ENCODE measurements at regions not wholly inside any gene's neighbourhood (a gene's known extent, or its start where the extent isn't known, plus 50 kb on each side); places are given as distances from the start of the nearest gene placed in this dataset.

- intact Hi-C loops (cut with micrococcal nuclease; ENCODE audit: unreplicated experiment) = no loop called here
Measured at GRCh38 chr7:84847790-84848189, 339.1 kb downstream of the SEMA3D start.

DNA sequence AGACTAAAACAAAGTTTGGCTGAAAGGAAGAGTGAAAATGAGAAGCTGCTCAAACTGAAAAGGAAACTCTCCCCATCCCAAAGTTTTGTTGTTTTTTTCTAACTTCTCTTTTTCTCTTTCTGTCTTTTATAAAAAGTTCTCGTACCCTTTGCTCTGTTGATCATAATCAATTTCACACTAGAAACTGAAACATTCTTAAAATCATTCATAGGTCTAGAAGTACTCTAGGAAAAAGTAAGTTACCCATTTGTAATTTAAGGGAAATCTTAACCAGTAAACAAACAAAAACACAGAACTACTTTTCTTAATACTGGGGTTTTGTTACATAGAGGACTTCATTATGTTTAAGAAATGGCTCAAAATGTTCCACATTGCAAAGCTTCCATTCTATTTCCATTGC lies 339.8 kb downstream of the SEMA3D start:
- no peaks in the 10 kb centered on the region for H3K79me2 ChIP-seq (ENCODE audit: insufficient read depth, low read depth, low read length)
- CTCF ChIA-PET (ENCODE audit: unreplicated experiment) = no interaction called here
- no peaks in the 10 kb centered on the region for H3K9me3 ChIP-seq (ENCODE audit: low read length)
- H2AFZ ChIP-seq (ENCODE audit: low read length) = no peak overlapping the region
- no peaks in the 10 kb centered on the region for H3K9me2 ChIP-seq (ENCODE audit: insufficient read depth, low read length)
- no peak overlapping the region for H3K4me3 ChIP-seq (ENCODE audit: low read depth, low read length, poor library complexity, severe bottlenecking)
- intact Hi-C loops (cut with micrococcal nuclease; ENCODE audit: unreplicated experiment) = no loop called here
- POLR2A ChIA-PET = interaction anchor here (0.7 kb wide), 1 partner anchor 1985 kb away, joined by 3 read pairs; no protein-coding TSS in a partner anchor
- H3K4me1 ChIP-seq (ENCODE audit: insufficient read depth, low read length, poor library complexity, severe bottlenecking) = no peaks in the 10 kb centered on the region
- no peak for TF ChIP-seq EZH2phosphoT487 (IDR thresholded peaks at IDR 0.05; ENCODE audit: borderline replicate concordance, low read depth, low read length)
- TF ChIP-seq, protein P1, sequence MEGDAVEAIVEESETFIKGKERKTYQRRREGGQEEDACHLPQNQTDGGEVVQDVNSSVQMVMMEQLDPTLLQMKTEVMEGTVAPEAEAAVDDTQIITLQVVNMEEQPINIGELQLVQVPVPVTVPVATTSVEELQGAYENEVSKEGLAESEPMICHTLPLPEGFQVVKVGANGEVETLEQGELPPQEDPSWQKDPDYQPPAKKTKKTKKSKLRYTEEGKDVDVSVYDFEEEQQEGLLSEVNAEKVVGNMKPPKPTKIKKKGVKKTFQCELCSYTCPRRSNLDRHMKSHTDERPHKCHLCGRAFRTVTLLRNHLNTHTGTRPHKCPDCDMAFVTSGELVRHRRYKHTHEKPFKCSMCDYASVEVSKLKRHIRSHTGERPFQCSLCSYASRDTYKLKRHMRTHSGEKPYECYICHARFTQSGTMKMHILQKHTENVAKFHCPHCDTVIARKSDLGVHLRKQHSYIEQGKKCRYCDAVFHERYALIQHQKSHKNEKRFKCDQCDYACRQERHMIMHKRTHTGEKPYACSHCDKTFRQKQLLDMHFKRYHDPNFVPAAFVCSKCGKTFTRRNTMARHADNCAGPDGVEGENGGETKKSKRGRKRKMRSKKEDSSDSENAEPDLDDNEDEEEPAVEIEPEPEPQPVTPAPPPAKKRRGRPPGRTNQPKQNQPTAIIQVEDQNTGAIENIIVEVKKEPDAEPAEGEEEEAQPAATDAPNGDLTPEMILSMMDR (conservative IDR thresholded peaks at IDR 0.05; ENCODE audit: low read length) = no peak
- no peak overlapping the region for H3K27ac ChIP-seq (ENCODE audit: low read depth, low read length, poor library complexity, severe bottlenecking)
- no peak overlapping the region for H3K4me2 ChIP-seq (ENCODE audit: low read length)
- H3K36me3 ChIP-seq (ENCODE audit: insufficient read depth, low read length) = no peaks in the 10 kb centered on the region
- H4K20me1 ChIP-seq (ENCODE audit: insufficient read depth, low read length) = no peaks in the 10 kb centered on the region
- DNase-seq (ENCODE audit: low spot score) = no peak
- BruUV-seq (replicated peaks) = no TSS peak

More at GRCh38 chr7:84847790-84848189, 339.1 kb downstream of the SEMA3D start:
- Histone ChIP-seq H3K9me2 (ENCODE audit: insufficient read depth, low read length) (no peaks in the 10 kb centered on the region), H3K4me1 (ENCODE audit: insufficient read depth, low read length, poor library complexity, severe bottlenecking) (no peaks in the 10 kb centered on the region), H3K4me2 (ENCODE audit: low read length) (no peak overlapping the region), H3K9me3 (ENCODE audit: low read length) (no peaks in the 10 kb centered on the region), H3K4me3 (ENCODE audit: low read depth, low read length, poor library complexity, severe bottlenecking) (no peak overlapping the region), H3K27ac (ENCODE audit: low read depth, low read length, poor library complexity, severe bottlenecking) (no peak overlapping the region), H3K36me3 (ENCODE audit: insufficient read depth, low read length) (no peaks in the 10 kb centered on the region), H2AFZ (ENCODE audit: low read length) (no peak overlapping the region), H4K20me1 (ENCODE audit: insufficient read depth, low read length) (no peaks in the 10 kb centered on the region), H3K79me2 (ENCODE audit: insufficient read depth, low read depth, low read length) (no peaks in the 10 kb centered on the region)
- ChIA-PET CTCF (ENCODE audit: unreplicated experiment) (no interaction called here), POLR2A (no interaction called here)
- BruUV-seq (replicated peaks) = no TSS peak
- TF ChIP-seq, protein P1 (conservative IDR thresholded peaks at IDR 0.05; ENCODE audit: low read length) = no peak
- TF ChIP-seq EZH2phosphoT487 (IDR thresholded peaks at IDR 0.05; ENCODE audit: borderline replicate concordance, low read depth, low read length) = no peak
- no peak for DNase-seq (ENCODE audit: low spot score)

GRCh38 chr7:84845971-84846370 lies 340.9 kb downstream of the SEMA3D start:
- H3K4me2 ChIP-seq (ENCODE audit: low read length) = no peak overlapping the region
- CTCF ChIA-PET (ENCODE audit: unreplicated experiment) = no interaction called here
- BruUV-seq (replicated peaks) = no TSS peak
- H3K27ac ChIP-seq (ENCODE audit: low read depth, low read length, poor library complexity, severe bottlenecking) = no peak overlapping the region
- H3K9me3 ChIP-seq (ENCODE audit: low read length) = no peaks in the 10 kb centered on the region
- H2AFZ ChIP-seq (ENCODE audit: low read length) = no peak overlapping the region
- intact Hi-C loops (cut with micrococcal nuclease; ENCODE audit: unreplicated experiment) = no loop called here
- H4K20me1 ChIP-seq (ENCODE audit: insufficient read depth, low read length) = no peaks in the 10 kb centered on the region
- no peaks in the 10 kb centered on the region for H3K36me3 ChIP-seq (ENCODE audit: insufficient read depth, low read length)
- H3K79me2 ChIP-seq (ENCODE audit: insufficient read depth, low read depth, low read length) = no peaks in the 10 kb centered on the region
- POLR2A ChIA-PET = interaction anchor here (0.6 to 0.9 kb wide), 2 partner anchors 31 to 36 kb away, joined by 3 read pairs; no protein-coding TSS in a partner anchor
- H3K4me3 ChIP-seq (ENCODE audit: low read depth, low read length, poor library complexity, severe bottlenecking) = no peak overlapping the region
- no peaks in the 10 kb centered on the region for H3K9me2 ChIP-seq (ENCODE audit: insufficient read depth, low read length)
- DNase-seq (ENCODE audit: low spot score) = no peak
- TF ChIP-seq, protein P1 (conservative IDR thresholded peaks at IDR 0.05; ENCODE audit: low read length) = no peak
- H3K4me1 ChIP-seq (ENCODE audit: insufficient read depth, low read length, poor library complexity, severe bottlenecking) = no peaks in the 10 kb centered on the region
